Gastrocnemius medialis (tissue), 4 donors: ENCODE measurements at regions not wholly inside any gene's neighbourhood (a gene's known extent, or its start where the extent isn't known, plus 50 kb on each side); places are given as distances from the start of the nearest gene placed in this dataset.

ENCODE experiments used
- ATAC-seq, 2 donors: fragments of 150-250 bp; one replicate each; pipeline ENCODE4 v1.9.1; 2016
- DNase-seq, 2 donors: peaks; one replicate each; pipeline ENCODE4 v3.0.0-alpha.2; 2019
- H3K27ac ChIP-seq, 4 donors: fragments of 200-600 bp; sonication (generic); 1 replicate in 1 of 4; 2 replicates in 3 of 4; pipeline ENCODE4 v1.5.1; 2016 to 2018; ENCODE audit warnings: mild to moderate bottlenecking in 2 of 4, moderate library complexity in 1 of 4
- H3K27me3 ChIP-seq, 3 donors: fragments of 200-600 bp; sonication (generic) in 2 of 3; 1 replicate in 1 of 3; 2 replicates in 2 of 3; pipeline versions ENCODE4 v1.5.1 to v1.6.0; 2016 to 2019; ENCODE audit warnings: mild to moderate bottlenecking in 1 of 3, moderate library complexity in 1 of 3
- H3K36me3 ChIP-seq, 2 donors: fragments of 200-600 bp; sonication (generic) in 1 of 2; one replicate each; pipeline ENCODE4 v1.5.1; 2017 to 2018
- H3K4me1 ChIP-seq, 2 donors: fragments of 200-600 bp; sonication (generic) in 1 of 2; one replicate each; pipeline ENCODE4 v1.5.1; 2016 to 2017; ENCODE audit warnings: mild to moderate bottlenecking in 2 of 2
- H3K4me3 ChIP-seq, 4 donors: fragments of 200-600 bp; sonication (generic) in 3 of 4; 1 replicate in 1 of 4; 2 replicates in 3 of 4; pipeline ENCODE4 v1.5.1; 2016 to 2019; ENCODE audit warnings: mild to moderate bottlenecking in 2 of 4
- H3K9me3 ChIP-seq, 3 donors: fragments of 200-600 bp; sonication (generic) in 2 of 3; 1 replicate in 1 of 3; 2 replicates in 2 of 3; pipeline ENCODE4 v1.5.1; 2016 to 2019
- POLR2A ChIP-seq, 2 donors: fragments of 450-650 bp; IDR thresholded peaks; one replicate each; pipeline ENCODE4 v1.6.1; 2017; ENCODE audit warnings: antibody characterized with exemption in 2 of 2, mild to moderate bottlenecking in 2 of 2, moderate library complexity in 2 of 2
- in situ Hi-C, 4 donors: fragments of 200-750 bp; cut with MboI; loops; one replicate each; pipeline versions ENCODE4 v1.15.0 to v1.8.0; 2017; ENCODE audit warnings: low sequenced_read_pairs in 4 of 4
- intact Hi-C: fragments of 100-400 bp; cut with DNase I; formaldehyde crosslinking; loops from one replicate; pipeline ENCODE4 v1.15.1; 2023; ENCODE audit warnings: low total_unique reads
- TF ChIP-seq, protein P1 (sequence below), 5 experiments: fragments of 450-650 bp in 3 of 5; fragments of 200-600 bp in 2 of 5; sonication (generic) in 2 of 5; IDR thresholded peaks in 4 of 5; conservative IDR thresholded peaks in 1 of 5; 1 replicate in 4 of 5; 2 replicates in 1 of 5; pipeline ENCODE4 v1.5.1; 2016 to 2019; ENCODE audit warnings: antibody characterized with exemption in 5 of 5, mild to moderate bottlenecking in 3 of 5, moderate library complexity in 3 of 5

DNA sequence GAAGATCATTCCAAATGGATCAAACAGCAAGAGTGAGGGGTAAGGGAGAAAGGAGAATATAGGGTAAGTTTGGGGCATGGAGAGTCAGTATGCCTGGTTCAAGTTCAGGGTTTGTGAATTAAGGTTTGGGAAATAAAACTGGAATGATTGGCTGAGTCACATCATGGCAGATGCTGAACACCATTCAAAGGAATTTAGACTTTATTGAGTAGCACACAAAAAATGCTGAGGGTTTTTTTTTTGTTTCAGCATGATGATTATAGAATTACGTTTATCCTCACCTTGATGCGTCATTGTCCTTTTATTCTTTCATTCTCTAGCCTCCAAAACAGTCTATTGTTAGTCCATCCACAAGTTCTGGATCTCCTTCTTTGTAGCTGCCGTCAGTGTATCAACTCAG lies 220.0 kb upstream of the UMPS start:
- Histone ChIP-seq H3K27ac (no peak overlapping the region), H3K9me3 (no peaks in the 10 kb centered on the region), H3K27me3 (no peaks in the 10 kb centered on the region), H3K4me3 (no peak overlapping the region), H3K4me1 (no peaks in the 10 kb centered on the region), H3K36me3 (no peaks in the 10 kb centered on the region)
- no peak for DNase-seq
- in situ Hi-C loops: no loop called here
- no peak for ATAC-seq
- intact Hi-C loops: no loop called here
- no peak for TF ChIP-seq POLR2A (IDR thresholded peaks at IDR 0.05)
- TF ChIP-seq, protein P1, sequence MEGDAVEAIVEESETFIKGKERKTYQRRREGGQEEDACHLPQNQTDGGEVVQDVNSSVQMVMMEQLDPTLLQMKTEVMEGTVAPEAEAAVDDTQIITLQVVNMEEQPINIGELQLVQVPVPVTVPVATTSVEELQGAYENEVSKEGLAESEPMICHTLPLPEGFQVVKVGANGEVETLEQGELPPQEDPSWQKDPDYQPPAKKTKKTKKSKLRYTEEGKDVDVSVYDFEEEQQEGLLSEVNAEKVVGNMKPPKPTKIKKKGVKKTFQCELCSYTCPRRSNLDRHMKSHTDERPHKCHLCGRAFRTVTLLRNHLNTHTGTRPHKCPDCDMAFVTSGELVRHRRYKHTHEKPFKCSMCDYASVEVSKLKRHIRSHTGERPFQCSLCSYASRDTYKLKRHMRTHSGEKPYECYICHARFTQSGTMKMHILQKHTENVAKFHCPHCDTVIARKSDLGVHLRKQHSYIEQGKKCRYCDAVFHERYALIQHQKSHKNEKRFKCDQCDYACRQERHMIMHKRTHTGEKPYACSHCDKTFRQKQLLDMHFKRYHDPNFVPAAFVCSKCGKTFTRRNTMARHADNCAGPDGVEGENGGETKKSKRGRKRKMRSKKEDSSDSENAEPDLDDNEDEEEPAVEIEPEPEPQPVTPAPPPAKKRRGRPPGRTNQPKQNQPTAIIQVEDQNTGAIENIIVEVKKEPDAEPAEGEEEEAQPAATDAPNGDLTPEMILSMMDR (IDR thresholded peaks at IDR 0.05 in 4 of 5, conservative IDR thresholded peaks at IDR 0.05 in 1 of 5): no peak

DNA sequence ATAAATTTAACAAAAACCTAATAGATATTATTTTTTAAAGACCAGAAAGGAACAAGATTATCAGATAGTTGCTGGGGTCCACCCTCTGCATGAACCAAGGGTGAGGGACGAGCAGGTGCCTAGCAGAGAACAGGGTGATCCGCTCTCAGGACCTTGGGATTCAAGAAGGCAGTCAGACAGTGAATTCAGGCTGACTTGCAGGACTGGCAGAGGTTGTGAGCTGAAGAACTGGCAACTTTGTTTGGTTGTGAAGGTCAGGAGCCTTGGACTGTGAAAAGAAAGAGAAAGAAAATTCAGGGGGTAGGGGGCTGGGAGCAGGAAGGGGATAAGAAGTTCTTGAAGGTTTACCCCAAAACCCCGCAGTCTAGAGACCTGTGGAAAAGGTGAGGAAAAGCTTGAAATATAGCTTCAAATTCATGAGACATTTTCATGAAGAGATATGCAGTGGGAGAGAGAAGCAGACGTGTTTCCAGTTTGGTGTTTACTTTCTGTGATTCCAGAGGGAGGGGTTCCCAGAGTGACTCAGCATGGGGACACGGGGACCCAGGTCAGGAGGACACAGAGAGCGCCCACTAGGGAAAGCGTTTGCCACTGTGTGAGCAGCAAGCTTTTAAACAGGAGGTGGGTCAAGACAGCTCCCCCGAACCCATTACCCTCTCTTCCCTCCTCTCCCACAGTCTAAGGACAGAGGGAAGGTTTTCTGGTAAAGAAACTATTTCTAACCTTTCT lies 217.2 kb upstream of the UMPS start:
- no peak for TF ChIP-seq POLR2A (IDR thresholded peaks at IDR 0.05)
- TF ChIP-seq, protein P1 (IDR thresholded peaks at IDR 0.05 in 4 of 5, conservative IDR thresholded peaks at IDR 0.05 in 1 of 5): no peak
- ATAC-seq (no peak), DNase-seq (no peak)
- H3K4me3 ChIP-seq: no peak overlapping the region
- intact Hi-C loops (no loop called here), in situ Hi-C loops (no loop called here)
- H3K36me3 ChIP-seq: no peaks in the 10 kb centered on the region
- H3K4me1 ChIP-seq: no peaks in the 10 kb centered on the region
- no peaks in the 10 kb centered on the region for H3K27me3 ChIP-seq
- H3K27ac ChIP-seq: no peak overlapping the region
- H3K9me3 ChIP-seq: no peaks in the 10 kb centered on the region

DNA sequence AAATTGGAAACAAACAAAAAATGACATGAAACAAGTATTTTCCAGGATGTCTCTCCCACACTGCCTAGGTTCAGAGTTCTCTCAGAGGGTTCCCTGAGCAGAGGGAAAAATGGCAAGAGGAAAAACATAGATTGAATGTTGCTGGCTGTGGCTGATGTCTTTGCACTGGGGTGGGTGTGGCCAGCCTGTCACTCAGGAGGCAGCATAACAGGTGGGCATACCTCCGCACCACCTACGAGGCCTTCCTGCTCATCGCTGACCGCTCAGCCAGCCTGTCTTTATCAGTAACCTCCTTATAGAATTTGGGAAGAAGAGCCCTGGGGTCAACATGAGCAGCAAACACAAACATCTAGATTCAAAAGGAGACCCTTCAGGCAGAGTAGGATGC lies 216.6 kb upstream of the UMPS start:
- H3K9me3 ChIP-seq: no peaks in the 10 kb centered on the region
- in situ Hi-C loops (no loop called here), intact Hi-C loops (no loop called here)
- no peak for TF ChIP-seq POLR2A (IDR thresholded peaks at IDR 0.05)
- TF ChIP-seq, protein P1 (IDR thresholded peaks at IDR 0.05 in 4 of 5, conservative IDR thresholded peaks at IDR 0.05 in 1 of 5): no peak
- no peaks in the 10 kb centered on the region for H3K27me3 ChIP-seq
- DNase-seq (no peak), ATAC-seq (no peak)
- no peaks in the 10 kb centered on the region for H3K4me1 ChIP-seq
- no peak overlapping the region for H3K27ac ChIP-seq
- no peaks in the 10 kb centered on the region for H3K36me3 ChIP-seq
- H3K4me3 ChIP-seq: no peak overlapping the region

DNA sequence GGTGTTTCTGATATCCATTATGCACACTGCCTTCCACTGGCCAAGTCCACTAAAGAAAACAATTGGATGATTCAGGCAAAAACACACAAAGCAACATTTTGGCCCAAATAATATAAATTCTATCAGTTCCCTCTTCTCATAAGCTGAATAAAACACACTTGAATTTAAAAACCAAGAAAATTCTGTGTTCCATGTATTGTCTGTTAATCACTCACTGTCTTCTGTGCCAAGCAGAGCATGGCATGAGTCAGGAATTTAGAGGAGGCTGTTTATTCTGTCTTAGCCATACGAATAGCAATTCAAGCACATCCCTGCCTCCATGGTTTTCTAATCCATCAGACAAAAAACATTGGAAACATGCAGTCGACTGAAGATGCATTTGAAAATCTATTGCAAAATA lies 215.6 kb upstream of the UMPS start:
- Histone ChIP-seq H3K4me1 (no peaks in the 10 kb centered on the region), H3K27ac (no peak overlapping the region), H3K36me3 (no peaks in the 10 kb centered on the region), H3K4me3 (no peak overlapping the region), H3K9me3 (no peaks in the 10 kb centered on the region), H3K27me3 (no peaks in the 10 kb centered on the region)
- ATAC-seq (no peak), DNase-seq (no peak)
- TF ChIP-seq, protein P1 (IDR thresholded peaks at IDR 0.05 in 4 of 5, conservative IDR thresholded peaks at IDR 0.05 in 1 of 5): no peak
- TF ChIP-seq POLR2A (IDR thresholded peaks at IDR 0.05): no peak
- intact Hi-C loops: no loop called here
- in situ Hi-C loops: no loop called here

DNA sequence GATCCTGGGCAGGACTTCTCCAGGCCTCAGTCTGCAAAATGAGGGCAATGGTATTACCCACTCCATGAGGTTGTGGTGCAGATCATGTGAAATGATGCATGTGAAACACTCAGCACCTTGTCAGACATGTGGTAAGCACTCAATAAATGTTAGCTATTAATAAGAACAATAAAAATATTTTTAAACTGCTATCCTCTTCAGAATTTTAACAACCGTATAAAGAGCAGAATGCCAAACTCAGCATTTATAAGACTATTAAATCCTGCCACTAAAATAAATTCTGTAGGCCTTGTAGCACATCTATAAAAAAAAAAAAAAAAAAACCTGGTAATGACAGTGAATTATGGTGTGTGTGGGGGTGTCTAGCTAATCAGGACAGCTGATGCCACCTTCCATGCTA lies 213.9 kb upstream of the UMPS start:
- H3K9me3 ChIP-seq: no peaks in the 10 kb centered on the region
- intact Hi-C loops: no loop called here
- no peaks in the 10 kb centered on the region for H3K4me1 ChIP-seq
- no peak overlapping the region for H3K4me3 ChIP-seq
- no peak overlapping the region for H3K27ac ChIP-seq
- ATAC-seq: no peak
- in situ Hi-C loops: no loop called here
- no peaks in the 10 kb centered on the region for H3K36me3 ChIP-seq
- DNase-seq: no peak
- no peaks in the 10 kb centered on the region for H3K27me3 ChIP-seq
- TF ChIP-seq POLR2A (IDR thresholded peaks at IDR 0.05): no peak
- TF ChIP-seq, protein P1 (IDR thresholded peaks at IDR 0.05 in 4 of 5, conservative IDR thresholded peaks at IDR 0.05 in 1 of 5): no peak
